Thyroid gland (tissue), 4 donors: ENCODE measurements at regions not wholly inside any gene's neighbourhood (a gene's known extent, or its start where the extent isn't known, plus 50 kb on each side); places are given as distances from the start of the nearest gene placed in this dataset.

Experiments
- DNase-seq, 2 donors: peaks; one replicate each; pipeline ENCODE4 v3.0.0-alpha.2; 2019
- H3K27ac ChIP-seq, 3 donors: fragments of 200-600 bp; sonication (generic); 1 replicate in 2 of 3; 2 replicates in 1 of 3; pipeline ENCODE4 v1.5.1; 2016 to 2019; ENCODE audit warnings: mild to moderate bottlenecking in 1 of 3, moderate library complexity in 1 of 3
- H3K27me3 ChIP-seq: fragments of 200-600 bp; sonication (generic); one replicate; pipeline ENCODE4 v1.5.1; 2019
- H3K36me3 ChIP-seq, 2 donors: fragments of 200-600 bp; sonication (generic); one replicate each; pipeline ENCODE4 v1.5.1; 2016 to 2019
- H3K4me1 ChIP-seq, 2 donors: fragments of 200-600 bp; sonication (generic); one replicate each; pipeline ENCODE4 v1.5.1; 2017 to 2019
- H3K4me3 ChIP-seq, 3 donors: fragments of 200-600 bp; sonication (generic); replicated peaks in 1 of 3; 1 replicate in 2 of 3; 2 replicates in 1 of 3; pipeline ENCODE4 v1.5.1; 2016; ENCODE audit warnings: mild to moderate bottlenecking in 1 of 3
- H3K9me3 ChIP-seq: fragments of 200-600 bp; sonication (generic); one replicate; pipeline ENCODE4 v1.5.1; 2017
- POLR2A ChIP-seq, 2 donors: fragments of 450-650 bp; IDR thresholded peaks; one replicate each; pipeline ENCODE4 v1.6.1; 2017; ENCODE audit warnings: antibody characterized with exemption in 2 of 2, mild to moderate bottlenecking in 2 of 2, moderate library complexity in 1 of 2
- WGBS, 2 donors: methylation state at CpG; one replicate each; pipeline ENCODE4 v1.1.5; 2017; 5-methylcytosine and 5-hydroxymethylcytosine counted together
- intact Hi-C: fragments of 100-400 bp; cut with DNase I; formaldehyde crosslinking; loops from one replicate; pipeline ENCODE4 v1.15.1; 2023
- TF ChIP-seq, protein P1 (sequence below), 6 experiments: fragments of 200-600 bp in 3 of 6; fragments of 450-650 bp in 3 of 6; sonication (generic) in 3 of 6; IDR thresholded peaks; one replicate each; pipeline ENCODE4 v1.5.1; 2016 to 2019; ENCODE audit warnings: antibody characterized with exemption in 6 of 6, mild to moderate bottlenecking in 2 of 6, inconsistent platforms in 1 of 6, moderate library complexity in 1 of 6

DNA sequence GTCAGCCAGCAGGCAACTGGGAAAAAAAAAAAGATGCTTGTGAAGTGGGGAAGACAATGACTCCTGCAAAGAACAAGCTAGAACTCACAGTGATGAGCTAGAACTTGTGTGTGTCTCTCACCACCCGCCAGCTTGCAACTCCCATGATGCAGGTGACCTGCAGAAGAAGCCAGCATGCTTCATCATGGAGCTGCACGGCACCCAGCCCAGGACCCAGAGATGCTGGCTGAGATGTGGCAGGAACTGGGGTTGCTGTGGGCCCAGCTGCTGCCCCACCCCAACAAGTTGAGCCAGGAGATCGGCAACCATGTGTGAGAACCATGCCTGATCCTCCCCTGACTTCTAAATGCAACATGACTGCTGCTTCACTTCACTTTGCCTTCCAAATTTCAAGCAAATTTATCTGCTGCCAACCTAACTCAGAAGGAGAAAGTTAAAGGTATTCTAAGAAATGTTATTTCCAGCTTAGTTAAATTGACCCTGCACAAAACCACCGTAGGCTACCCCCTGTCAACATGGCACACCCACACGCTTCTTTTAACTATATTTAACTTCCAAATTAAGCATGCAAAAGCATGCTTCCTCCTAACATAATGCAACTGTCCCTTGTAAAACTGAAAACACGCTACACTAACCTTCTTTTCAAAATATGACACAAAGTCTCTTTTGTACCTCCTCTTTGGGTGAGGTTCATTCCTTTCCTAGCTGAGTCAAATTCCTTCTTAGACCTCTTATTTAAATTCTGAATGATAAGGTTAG is 166.0 kb upstream of the IGSF21 start:
- TF ChIP-seq POLR2A (IDR thresholded peaks at IDR 0.05) = no peak
- WGBS, 2 donors = 79 to 85% methylated on average over 6 of the region's 6 CpGs

DNA sequence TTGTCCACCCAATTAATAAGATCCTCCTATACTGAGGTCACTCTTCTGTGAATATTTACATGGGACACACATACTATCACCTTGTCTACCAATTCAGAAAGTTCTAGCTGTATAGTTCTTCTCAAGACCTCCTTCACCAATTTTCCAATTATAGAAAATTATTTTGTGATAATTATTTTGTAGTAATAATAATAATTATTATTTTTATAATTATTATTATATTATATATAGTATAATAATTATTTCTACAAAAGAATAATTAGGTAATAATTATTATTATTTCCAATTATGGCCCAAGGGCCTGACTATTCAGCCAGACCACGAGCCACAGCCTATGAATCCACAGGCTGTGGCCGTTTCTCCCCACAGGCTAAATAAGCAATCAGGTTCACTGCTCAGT is 164.1 kb upstream of the IGSF21 start:
- TF ChIP-seq POLR2A (IDR thresholded peaks at IDR 0.05) = no peak
- TF ChIP-seq, protein P1, sequence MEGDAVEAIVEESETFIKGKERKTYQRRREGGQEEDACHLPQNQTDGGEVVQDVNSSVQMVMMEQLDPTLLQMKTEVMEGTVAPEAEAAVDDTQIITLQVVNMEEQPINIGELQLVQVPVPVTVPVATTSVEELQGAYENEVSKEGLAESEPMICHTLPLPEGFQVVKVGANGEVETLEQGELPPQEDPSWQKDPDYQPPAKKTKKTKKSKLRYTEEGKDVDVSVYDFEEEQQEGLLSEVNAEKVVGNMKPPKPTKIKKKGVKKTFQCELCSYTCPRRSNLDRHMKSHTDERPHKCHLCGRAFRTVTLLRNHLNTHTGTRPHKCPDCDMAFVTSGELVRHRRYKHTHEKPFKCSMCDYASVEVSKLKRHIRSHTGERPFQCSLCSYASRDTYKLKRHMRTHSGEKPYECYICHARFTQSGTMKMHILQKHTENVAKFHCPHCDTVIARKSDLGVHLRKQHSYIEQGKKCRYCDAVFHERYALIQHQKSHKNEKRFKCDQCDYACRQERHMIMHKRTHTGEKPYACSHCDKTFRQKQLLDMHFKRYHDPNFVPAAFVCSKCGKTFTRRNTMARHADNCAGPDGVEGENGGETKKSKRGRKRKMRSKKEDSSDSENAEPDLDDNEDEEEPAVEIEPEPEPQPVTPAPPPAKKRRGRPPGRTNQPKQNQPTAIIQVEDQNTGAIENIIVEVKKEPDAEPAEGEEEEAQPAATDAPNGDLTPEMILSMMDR (IDR thresholded peaks at IDR 0.05) = no peak
- H3K27ac ChIP-seq = no peak overlapping the region
- no peak for DNase-seq
- intact Hi-C loops = no loop called here
- WGBS, 2 donors = 71 to 77% methylated on average over 2 of the region's 2 CpGs
- H3K4me3 ChIP-seq = no peak overlapping the region
- no peaks in the 10 kb centered on the region for H3K9me3 ChIP-seq
- no peaks in the 10 kb centered on the region for H3K36me3 ChIP-seq
- no peaks in the 10 kb centered on the region for H3K27me3 ChIP-seq
- no peaks in the 10 kb centered on the region for H3K4me1 ChIP-seq

More for the DNA sequence above, 166.0 kb upstream of the IGSF21 start:
- intact Hi-C loops = no loop called here
- H3K4me1 ChIP-seq = no peaks in the 10 kb centered on the region
- no peak for DNase-seq
- no peak overlapping the region for H3K4me3 ChIP-seq
- no peaks in the 10 kb centered on the region for H3K27me3 ChIP-seq
- H3K9me3 ChIP-seq = no peaks in the 10 kb centered on the region
- no peak overlapping the region for H3K27ac ChIP-seq
- no peaks in the 10 kb centered on the region for H3K36me3 ChIP-seq

DNA sequence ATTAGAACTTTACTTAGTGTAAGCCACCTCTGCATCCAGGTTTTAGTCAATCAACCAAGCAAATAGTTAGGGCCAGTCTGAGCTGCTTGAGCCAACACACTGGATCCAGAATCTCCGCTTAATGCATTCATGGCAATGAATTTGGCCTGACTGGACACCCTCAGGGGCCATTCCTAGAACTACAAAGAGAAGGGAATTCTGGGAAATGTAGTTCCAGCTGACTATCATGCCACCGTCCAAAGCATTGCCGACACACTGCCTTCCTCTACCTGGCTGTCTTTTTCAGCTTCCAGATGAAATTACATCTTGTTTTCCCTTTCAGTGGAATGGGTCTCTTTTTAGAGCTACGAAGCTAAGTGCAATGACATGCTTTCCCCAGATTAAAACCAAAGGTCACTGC is 163.0 kb upstream of the IGSF21 start:
- Histone ChIP-seq H3K27ac (no peak overlapping the region), H3K36me3 (no peaks in the 10 kb centered on the region), H3K27me3 (no peaks in the 10 kb centered on the region), H3K4me3 (no peak overlapping the region), H3K4me1 (no peaks in the 10 kb centered on the region), H3K9me3 (no peaks in the 10 kb centered on the region)
- intact Hi-C loops = no loop called here
- TF ChIP-seq POLR2A (IDR thresholded peaks at IDR 0.05) = no peak
- TF ChIP-seq, protein P1 (IDR thresholded peaks at IDR 0.05) = no peak
- WGBS, 2 donors = 64 to 69% methylated on average over 4 of the region's 4 CpGs
- no peak for DNase-seq

DNA sequence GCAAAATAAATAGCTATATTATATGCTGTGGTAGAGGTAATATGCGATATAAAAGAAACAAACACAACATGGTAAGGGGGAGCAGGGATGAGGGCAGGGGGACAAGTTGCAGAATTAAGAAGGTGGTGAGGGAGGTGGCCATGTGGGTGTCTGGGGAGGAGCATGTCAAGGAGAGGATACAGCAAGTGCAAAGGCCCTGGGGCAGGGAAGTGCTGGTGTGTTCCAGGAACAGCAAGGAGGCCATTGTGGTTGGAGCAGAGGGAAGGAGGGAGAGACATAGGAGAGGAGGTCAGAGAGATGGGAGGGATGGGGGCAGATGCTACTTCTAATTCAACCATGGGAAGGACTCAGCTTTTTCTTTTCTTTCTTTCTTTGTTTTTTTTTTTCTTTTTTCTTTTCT is 161.2 kb upstream of the IGSF21 start:
- 89 to 92% methylated on average over 1 of the region's 1 CpG for WGBS, 2 donors
- no peaks in the 10 kb centered on the region for H3K27me3 ChIP-seq
- intact Hi-C loops = no loop called here

DNA sequence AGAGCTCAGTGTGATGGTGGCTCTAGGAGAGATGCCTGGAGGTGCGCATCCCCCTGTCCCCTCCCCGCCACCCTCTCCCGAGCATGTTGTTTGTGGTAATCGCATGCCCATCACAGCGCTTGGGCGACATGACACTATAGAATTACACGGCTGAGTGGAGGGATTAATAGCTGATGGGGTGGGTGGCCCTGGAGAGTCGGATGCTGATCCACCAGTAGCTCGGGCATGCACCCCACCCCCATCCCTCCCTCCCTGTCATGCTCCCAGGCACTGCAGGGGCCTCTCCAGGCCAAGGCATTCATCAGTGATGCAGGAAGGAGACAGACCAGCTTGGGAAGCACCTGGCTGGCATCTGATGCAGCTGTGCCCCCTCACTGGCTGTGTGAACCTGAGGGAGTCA is 159.0 kb upstream of the IGSF21 start:
- no peak overlapping the region for H3K27ac ChIP-seq
- TF ChIP-seq, protein P1 (IDR thresholded peaks at IDR 0.05) = no peak
- TF ChIP-seq POLR2A (IDR thresholded peaks at IDR 0.05) = no peak
- H3K27me3 ChIP-seq = no peaks in the 10 kb centered on the region
- 25 to 55% methylated on average over 6 to 9 of the region's 9 CpGs for WGBS, 2 donors
- no peaks in the 10 kb centered on the region for H3K36me3 ChIP-seq
- no peak overlapping the region for H3K4me3 ChIP-seq
- intact Hi-C loops = no loop called here
- H3K9me3 ChIP-seq = no peaks in the 10 kb centered on the region
- no peak for DNase-seq
- H3K4me1 ChIP-seq = no peaks in the 10 kb centered on the region

More for the DNA sequence above, 161.2 kb upstream of the IGSF21 start:
- H3K9me3 ChIP-seq = no peaks in the 10 kb centered on the region
- TF ChIP-seq, protein P1 (IDR thresholded peaks at IDR 0.05) = no peak
- TF ChIP-seq POLR2A (IDR thresholded peaks at IDR 0.05) = no peak
- no peak overlapping the region for H3K27ac ChIP-seq
- DNase-seq = no peak
- no peaks in the 10 kb centered on the region for H3K4me1 ChIP-seq
- no peaks in the 10 kb centered on the region for H3K36me3 ChIP-seq
- H3K4me3 ChIP-seq = no peak overlapping the region
